ENCODE measurements at regions not wholly inside any gene's neighbourhood (a gene's known extent, or its start where the extent isn't known, plus 50 kb on each side); places are given as distances from the start of the nearest gene placed in this dataset.
"Not testable (repeated sequence)": the region's sequence is repeated elsewhere in the genome, so short reads cannot be mapped to it uniquely, and the experiment has no call there.

GRCh38 chr9:41361790-41362189 is 172.7 kb upstream of the ZNG1F start:
- TF ChIP-seq CTCF, EP300 (IDR thresholded peaks at IDR 0.05): not testable (repeated sequence)
